DMS114 treated with DMSO at 0.1 percent for 48 hours (cell line): ENCODE measurements at regions not wholly inside any gene's neighbourhood (a gene's known extent, or its start where the extent isn't known, plus 50 kb on each side); places are given as distances from the start of the nearest gene placed in this dataset.
"Not testable (repeated sequence)": the region's sequence is repeated elsewhere in the genome, so short reads cannot be mapped to it uniquely, and the experiment has no call there.

ENCODE experiments used
- DNase-seq: peaks from one replicate; lab custom pipeline; 2025; ENCODE audit not compliant: unreplicated experiment; lab: John Stamatoyannopoulos, UW

- DNase-seq, result no peak
Measured at GRCh38 chr3:147662705-147663104, 253.5 kb downstream of the ZIC1 start.

GRCh38 chr3:147669077-147669476 is 259.9 kb downstream of the ZIC1 start:
- no peak for DNase-seq

- DNase-seq, result no peak
Measured at GRCh38 chr3:147672035-147672434, 262.9 kb downstream of the ZIC1 start.

GRCh38 chr3:147672436-147672835 is 263.3 kb downstream of the ZIC1 start:
- no peak for DNase-seq

- no peak for DNase-seq
Measured at GRCh38 chr3:147675761-147676160, 266.6 kb downstream of the ZIC1 start.

- no peak for DNase-seq
Measured at GRCh38 chr3:147680837-147681483, 271.8 kb downstream of the ZIC1 start.

GRCh38 chr3:147688868-147689267 is 279.7 kb downstream of the ZIC1 start:
- DNase-seq, result no peak

- DNase-seq, result no peak
Measured at GRCh38 chr3:147699175-147699838, 290.1 kb downstream of the ZIC1 start.

- DNase-seq, result no peak
Measured at GRCh38 chr3:147701195-147701594, 292.0 kb downstream of the ZIC1 start.

- DNase-seq, result no peak
Measured at GRCh38 chr3:147702509-147702908, 293.3 kb downstream of the ZIC1 start.

- DNase-seq, result no peak
Measured at GRCh38 chr3:147705651-147706051, 296.5 kb downstream of the ZIC1 start.

- DNase-seq, result not testable (repeated sequence)
Measured at GRCh38 chr3:147710753-147711152, 301.6 kb downstream of the ZIC1 start.

- no peak for DNase-seq
Measured at GRCh38 chr3:147712357-147712756, 303.2 kb downstream of the ZIC1 start.

- not testable (repeated sequence) for DNase-seq
Measured at GRCh38 chr3:147712758-147713157, 303.6 kb downstream of the ZIC1 start.

GRCh38 chr3:147713234-147714133 is 304.3 kb downstream of the ZIC1 start:
- DNase-seq, result no peak

GRCh38 chr3:147729641-147730040 is 320.5 kb downstream of the ZIC1 start:
- no peak for DNase-seq

GRCh38 chr3:147730284-147730683 is 321.1 kb downstream of the ZIC1 start:
- no peak for DNase-seq

- no peak for DNase-seq
Measured at GRCh38 chr3:147733217-147733616, 324.1 kb downstream of the ZIC1 start.

- DNase-seq, result peak; percentile 80
Measured at GRCh38 chr3:147735616-147736015, 326.5 kb downstream of the ZIC1 start.

- DNase-seq, result no peak
Measured at GRCh38 chr3:147736226-147736625, 327.1 kb downstream of the ZIC1 start.

- no peak for DNase-seq
Measured at GRCh38 chr3:147737376-147737775, 328.2 kb downstream of the ZIC1 start.

- no peak for DNase-seq
Measured at GRCh38 chr3:147740928-147741327, 331.8 kb downstream of the ZIC1 start.
